GM12874 (cell line): ENCODE measurements at regions not wholly inside any gene's neighbourhood (a gene's known extent, or its start where the extent isn't known, plus 50 kb on each side); places are given as distances from the start of the nearest gene placed in this dataset.

Source experiments
- TF ChIP-seq, protein P1 (sequence below): IDR thresholded peaks from 2 replicates; pipeline ENCODE4 v1.5.1; 2011; ENCODE audit warnings: low read depth, mild to moderate bottlenecking, control low read depth, low read length, moderate library complexity; ENCODE audit not compliant: insufficient read depth

DNA sequence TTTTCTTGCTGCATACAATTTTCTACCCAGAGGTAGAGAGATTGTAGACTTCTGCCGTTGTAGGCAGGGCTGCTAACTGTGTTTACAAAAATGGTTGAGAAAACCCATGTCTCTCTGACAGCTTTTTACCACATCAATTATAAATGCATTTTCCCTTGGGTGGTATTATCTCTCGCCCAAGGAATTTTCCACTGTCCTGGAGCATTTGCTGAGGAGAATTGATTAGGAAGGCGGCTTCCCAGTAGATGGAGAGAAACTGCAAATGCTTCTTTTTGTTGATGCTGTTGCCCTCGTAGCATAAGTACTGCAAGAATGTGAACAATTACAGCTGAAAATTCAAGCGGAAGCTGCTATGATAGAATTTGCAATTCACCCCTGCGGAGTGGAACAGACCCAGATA lies 1007.7 kb upstream of the KLHL29 start:
- TF ChIP-seq, protein P1, sequence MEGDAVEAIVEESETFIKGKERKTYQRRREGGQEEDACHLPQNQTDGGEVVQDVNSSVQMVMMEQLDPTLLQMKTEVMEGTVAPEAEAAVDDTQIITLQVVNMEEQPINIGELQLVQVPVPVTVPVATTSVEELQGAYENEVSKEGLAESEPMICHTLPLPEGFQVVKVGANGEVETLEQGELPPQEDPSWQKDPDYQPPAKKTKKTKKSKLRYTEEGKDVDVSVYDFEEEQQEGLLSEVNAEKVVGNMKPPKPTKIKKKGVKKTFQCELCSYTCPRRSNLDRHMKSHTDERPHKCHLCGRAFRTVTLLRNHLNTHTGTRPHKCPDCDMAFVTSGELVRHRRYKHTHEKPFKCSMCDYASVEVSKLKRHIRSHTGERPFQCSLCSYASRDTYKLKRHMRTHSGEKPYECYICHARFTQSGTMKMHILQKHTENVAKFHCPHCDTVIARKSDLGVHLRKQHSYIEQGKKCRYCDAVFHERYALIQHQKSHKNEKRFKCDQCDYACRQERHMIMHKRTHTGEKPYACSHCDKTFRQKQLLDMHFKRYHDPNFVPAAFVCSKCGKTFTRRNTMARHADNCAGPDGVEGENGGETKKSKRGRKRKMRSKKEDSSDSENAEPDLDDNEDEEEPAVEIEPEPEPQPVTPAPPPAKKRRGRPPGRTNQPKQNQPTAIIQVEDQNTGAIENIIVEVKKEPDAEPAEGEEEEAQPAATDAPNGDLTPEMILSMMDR = no peak

DNA sequence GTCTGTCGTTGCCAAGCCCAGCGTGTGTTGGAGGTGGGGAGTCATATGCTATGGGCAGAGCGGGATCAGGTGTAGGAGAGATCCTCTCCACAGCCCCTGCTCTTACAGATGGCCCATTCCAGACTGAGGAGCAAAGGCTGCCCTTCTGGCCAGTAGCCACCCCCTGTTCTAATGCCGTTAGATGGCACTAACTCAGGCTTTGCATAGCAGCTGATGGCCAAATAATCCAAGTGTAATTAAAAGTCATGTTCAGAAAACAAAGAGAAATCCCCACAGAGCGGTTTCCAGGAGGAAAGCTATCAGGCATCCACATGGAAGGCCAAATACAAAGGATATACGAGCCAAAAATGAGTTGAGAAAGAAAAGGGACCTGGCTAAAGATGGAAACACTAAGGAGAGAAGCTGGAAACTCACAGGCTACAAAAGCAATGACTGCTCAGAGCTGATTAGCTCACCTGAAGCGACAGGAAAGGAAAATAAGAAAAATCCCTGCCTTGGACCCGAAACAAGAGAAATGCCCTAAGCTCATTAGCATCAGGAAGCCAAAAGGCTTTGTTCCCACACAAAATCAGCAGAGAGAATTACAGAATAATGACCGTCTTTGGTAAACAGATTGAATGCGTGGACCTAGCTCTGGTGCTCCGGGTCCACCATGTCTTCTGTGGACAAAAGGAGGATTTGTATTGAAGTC lies 1002.4 kb upstream of the KLHL29 start:
- TF ChIP-seq, protein P1 = no peak

DNA sequence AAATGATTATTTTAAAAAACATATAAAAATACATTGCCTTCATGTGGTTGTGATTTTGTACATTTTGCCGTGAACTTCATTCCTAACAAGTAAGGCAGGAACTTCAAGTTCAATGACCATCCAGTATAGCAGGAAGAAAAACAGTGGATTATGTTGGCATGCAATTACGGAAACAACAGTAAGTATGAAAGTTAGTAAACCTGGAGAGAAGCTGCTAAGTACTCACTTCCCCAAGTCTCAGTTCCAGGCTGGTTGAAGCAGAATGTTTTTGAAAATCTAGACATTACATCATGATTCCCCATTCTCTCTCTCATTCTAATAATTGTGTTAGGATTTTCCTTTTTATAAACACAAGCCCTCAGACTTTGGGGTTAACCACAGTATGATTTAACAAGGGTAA lies 987.1 kb upstream of the KLHL29 start:
- TF ChIP-seq, protein P1 = no peak

DNA sequence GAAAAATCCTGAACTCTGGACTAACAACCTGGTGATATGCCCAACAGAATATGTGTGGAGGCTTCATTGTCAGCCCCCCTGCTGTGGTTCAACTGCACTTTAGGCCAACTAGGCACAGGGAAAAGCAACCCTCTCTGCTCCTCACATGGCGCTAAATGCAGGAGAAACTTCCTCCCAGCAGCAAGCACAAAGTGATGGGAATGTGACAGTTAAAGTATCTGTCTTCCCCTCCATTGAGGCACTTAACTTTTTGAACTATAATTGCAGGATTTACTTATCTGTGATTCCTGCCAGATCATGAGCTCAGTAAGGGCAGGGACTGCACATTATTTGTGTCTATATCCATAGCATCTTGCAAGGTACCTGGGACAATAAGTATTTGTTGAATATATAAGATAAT lies 981.2 kb upstream of the KLHL29 start:
- TF ChIP-seq, protein P1 = no peak

DNA sequence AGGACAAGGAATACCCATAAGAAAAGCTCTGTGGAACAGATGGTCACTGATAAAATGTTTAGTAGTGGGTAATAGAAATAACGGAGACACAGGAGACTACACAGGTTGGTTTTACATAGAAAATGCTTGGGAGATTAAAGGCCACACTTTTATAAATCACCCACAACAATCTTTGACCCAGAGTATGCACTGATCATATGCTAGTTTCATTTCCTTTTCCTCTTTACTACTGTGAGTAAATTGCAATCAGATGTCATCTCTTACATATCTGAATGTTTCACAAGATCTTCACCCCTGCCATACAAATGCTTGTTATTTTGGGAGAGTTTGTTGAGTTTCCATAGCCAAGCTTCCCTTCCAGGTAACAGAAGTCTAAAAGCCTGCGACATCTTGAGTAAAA lies 978.4 kb upstream of the KLHL29 start:
- TF ChIP-seq, protein P1 = no peak

DNA sequence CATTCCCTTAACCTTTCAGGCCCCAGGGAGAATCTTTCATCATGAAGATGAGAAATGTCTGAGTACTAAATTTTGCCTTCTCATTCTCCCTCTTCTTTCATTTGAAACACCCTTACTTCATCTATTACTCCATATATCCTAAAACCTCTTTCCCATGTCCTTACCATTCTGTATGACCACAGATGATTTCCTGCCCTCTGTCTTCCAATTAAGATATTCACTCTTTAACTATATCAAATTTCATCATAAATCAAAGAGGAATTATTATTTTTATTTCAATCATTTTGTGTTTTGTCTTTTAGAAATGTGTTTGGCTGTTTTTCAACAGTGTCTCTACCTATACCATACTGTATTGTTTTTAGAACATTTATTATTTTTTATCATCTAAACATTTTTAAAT lies 964.9 kb upstream of the KLHL29 start:
- TF ChIP-seq, protein P1 = no peak

DNA sequence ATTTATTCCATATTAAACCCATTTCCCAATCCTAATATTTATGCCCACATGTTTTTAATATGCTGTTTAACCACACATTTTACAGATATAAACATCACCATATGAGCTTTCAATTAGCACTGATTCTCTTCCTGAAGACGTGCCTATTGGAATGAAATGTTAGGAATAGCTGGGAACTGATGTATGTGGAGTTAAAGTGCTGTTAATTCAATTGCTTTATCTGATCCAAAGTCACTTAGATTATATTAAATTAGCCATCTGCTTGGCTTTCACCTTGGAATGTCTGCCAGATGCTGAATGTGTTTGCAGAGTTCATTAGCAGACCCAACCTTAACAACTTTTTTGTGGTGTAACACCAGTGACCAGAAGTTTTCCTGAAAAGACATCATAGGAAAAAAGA lies 942.9 kb upstream of the KLHL29 start:
- TF ChIP-seq, protein P1 = no peak
